ENCODE measurements at regions not wholly inside any gene's neighbourhood (a gene's known extent, or its start where the extent isn't known, plus 50 kb on each side); places are given as distances from the start of the nearest gene placed in this dataset.

- no peak for TF ChIP-seq CTCF (conservative IDR thresholded peaks at IDR 0.05; ENCODE audit: low read depth, low read length)
- no peak for TF ChIP-seq EZH2 (IDR thresholded peaks at IDR 0.05; ENCODE audit: low read length, unreplicated experiment)
Observed at GRCh38 chr6:144993870-144994269, 708.7 kb downstream of the UTRN start.

Data from PC-3 (cell line).